ENCODE measurements at regions not wholly inside any gene's neighbourhood (a gene's known extent, or its start where the extent isn't known, plus 50 kb on each side); places are given as distances from the start of the nearest gene placed in this dataset.

DNA sequence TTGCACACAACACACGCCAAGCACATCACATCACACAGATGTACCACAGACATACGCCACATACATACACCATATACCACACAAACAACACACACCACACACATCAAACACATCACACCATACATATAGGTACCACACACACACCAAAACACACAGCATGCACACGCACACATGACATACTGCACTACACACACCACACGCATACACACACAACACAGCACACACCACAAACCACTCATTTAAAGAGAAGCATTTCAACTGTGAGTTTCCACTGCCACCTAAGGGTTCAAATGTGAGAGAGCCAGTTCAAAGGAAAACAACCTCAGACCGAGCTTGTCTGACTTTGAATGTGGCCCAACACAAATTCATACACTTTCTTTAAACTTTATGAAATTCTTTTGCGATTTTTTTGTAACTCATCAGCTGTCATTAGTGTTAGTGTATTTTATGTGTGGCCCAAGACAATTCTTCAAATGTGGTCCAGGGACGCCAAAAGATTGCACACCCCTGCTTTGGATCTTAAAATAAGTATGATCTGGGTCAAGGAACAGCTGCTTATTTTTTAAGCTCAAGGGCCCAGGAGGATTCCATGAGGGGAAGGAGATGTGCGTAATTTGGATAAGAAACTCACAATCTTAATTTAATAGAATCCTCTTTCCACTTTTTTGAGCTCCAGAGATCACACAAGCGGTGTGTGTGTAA, 494.6 kb downstream of the GADD45G start:
- TF ChIP-seq POLR2A (IDR thresholded peaks at IDR 0.05), result no peak
- TF ChIP-seq, protein P1, sequence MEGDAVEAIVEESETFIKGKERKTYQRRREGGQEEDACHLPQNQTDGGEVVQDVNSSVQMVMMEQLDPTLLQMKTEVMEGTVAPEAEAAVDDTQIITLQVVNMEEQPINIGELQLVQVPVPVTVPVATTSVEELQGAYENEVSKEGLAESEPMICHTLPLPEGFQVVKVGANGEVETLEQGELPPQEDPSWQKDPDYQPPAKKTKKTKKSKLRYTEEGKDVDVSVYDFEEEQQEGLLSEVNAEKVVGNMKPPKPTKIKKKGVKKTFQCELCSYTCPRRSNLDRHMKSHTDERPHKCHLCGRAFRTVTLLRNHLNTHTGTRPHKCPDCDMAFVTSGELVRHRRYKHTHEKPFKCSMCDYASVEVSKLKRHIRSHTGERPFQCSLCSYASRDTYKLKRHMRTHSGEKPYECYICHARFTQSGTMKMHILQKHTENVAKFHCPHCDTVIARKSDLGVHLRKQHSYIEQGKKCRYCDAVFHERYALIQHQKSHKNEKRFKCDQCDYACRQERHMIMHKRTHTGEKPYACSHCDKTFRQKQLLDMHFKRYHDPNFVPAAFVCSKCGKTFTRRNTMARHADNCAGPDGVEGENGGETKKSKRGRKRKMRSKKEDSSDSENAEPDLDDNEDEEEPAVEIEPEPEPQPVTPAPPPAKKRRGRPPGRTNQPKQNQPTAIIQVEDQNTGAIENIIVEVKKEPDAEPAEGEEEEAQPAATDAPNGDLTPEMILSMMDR (IDR thresholded peaks at IDR 0.05), result peak in 1 of 2 donors; percentile 21
- no peak for TF ChIP-seq POLR2AphosphoS5 (IDR thresholded peaks at IDR 0.05)

Data from suprapubic skin (tissue), 4 donors.